SKM-1 treated with dmso at 0.1 percent for 144 hours (cell line): ENCODE measurements at regions not wholly inside any gene's neighbourhood (a gene's known extent, or its start where the extent isn't known, plus 50 kb on each side); places are given as distances from the start of the nearest gene placed in this dataset.
A peak's percentile ranks its signal among the peaks of the same experiment; 100 is the strongest.

Experiments
- DNase-seq: peaks from one replicate; lab custom pipeline; 2025; ENCODE audit not compliant: unreplicated experiment; lab: John Stamatoyannopoulos, UW

DNA sequence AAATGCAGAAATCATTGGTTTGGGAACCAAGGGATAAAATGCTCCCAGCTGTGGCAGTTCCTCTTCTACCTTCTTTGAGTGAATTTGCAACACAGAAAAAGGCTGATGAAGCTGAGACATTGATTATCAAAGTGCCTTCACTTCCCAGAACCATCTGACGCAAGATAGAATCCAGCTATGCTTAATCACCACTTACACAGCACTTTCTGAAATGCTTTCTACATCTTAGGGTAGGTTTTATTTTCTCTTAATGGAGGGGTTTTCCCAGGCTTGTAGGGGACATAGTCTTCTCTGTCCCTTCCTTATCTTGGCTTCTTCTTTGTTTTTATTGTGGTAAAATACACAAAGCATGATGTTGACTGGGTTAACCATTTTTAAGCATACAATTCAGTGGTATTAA, 332.6 kb upstream of the ZNF32 start:
- DNase-seq: no peak

GRCh38 chr10:43980715-43981114, 332.0 kb upstream of the ZNF32 start:
- no peak for DNase-seq

DNA sequence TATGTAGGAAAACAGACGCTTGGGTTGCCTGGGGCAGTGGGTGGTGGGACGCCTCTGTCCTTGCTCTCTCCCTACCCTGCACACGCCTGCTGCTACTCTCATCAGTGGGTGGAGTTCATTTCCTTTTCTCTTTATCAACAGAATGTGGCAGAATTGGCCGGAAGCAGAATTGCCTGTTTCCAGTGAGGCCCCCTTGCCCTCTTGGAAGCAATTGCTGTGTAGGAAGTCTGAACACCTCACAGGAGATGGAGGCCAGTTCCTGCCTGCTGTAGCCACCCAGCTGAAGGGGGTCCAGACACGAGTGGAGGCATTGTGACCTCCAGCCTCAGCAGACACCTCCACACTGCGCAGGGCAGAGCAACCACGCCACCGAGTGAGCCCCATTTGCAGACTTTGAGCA, 331.6 kb upstream of the ZNF32 start:
- no peak for DNase-seq

GRCh38 chr10:43979551-43979950, 330.9 kb upstream of the ZNF32 start:
- DNase-seq: no peak

DNA sequence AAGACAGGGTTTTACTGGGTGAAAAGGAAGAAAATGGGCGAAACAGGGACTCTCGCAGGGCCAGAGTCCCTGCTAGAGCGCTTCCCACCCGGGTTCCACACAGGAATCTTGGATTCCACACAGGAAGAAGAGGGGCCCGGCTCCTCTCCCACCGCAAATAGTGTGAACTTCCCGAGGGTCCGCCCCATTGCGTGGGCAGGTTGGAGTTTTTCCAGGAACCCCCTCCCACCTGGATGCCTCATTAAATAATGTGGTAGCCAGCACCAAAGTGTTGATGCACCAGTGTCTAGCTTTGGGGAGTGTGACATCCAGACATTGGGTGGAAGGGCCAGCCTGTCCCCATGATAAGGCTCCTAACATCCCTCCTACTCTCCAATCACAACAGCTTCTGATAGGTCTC, 330.3 kb upstream of the ZNF32 start:
- no peak for DNase-seq

DNA sequence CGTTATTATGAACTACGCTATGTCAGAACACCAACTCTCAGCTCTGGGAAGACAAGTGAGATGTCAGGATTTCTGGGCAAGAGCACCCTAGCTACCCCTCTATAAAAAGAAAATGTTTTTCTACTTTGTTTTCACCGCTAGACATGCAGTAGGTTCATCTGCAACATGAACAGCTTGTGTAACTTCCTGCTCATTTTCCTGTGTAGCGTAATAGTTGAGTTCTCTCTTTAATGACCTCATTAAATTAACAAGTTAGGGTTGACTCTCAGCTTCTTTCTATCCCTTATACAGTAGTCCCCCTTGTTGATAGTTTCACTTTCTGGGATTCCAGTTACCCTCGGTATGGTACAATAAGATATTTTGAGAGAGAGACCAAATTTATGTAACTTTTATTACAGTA, 329.4 kb upstream of the ZNF32 start:
- peak; percentile 22 for DNase-seq

DNA sequence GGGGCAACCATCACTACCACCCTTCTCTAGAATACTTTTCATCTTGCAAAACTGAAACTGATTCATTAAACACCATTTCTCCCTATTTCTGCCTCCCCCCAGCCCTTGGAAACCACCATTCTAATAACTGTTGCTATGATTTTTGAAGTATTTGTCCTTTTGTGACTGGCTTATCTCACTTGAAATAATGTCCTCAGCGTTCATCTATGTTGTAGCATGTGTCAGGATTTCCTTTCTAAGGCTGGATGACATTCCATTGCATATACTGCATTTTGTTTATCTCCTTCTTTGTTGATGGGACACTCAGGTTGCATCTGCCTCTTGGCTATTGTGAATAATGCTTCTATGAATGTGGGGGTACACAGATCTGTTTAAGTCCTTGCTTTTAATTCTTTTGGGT, 327.6 kb upstream of the ZNF32 start:
- DNase-seq: no peak

GRCh38 chr10:43973801-43974200, 325.1 kb upstream of the ZNF32 start:
- no peak for DNase-seq

- DNase-seq: no peak
Observed at GRCh38 chr10:43972976-43973647, 324.4 kb upstream of the ZNF32 start.

DNA sequence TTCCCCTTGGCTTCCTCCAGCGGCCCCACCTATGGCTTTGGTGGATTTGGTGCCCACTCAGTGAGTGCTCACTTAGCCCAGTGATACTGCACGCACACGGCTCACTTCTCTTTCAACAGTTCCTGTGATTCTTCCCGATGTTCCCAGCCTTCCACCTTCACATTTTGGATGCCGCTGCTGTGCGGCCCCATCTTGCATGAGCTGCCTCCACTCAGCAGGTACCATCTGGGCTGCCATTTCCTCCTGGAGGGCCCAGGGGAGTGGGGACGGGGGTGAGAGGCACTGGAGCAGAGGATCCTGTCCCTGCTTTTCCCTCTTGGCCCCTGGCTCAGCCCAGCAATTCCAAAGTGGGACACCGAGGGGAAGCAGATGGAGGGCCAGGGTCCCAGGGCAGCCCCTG, 323.3 kb upstream of the ZNF32 start:
- no peak for DNase-seq

- DNase-seq: no peak
Observed at GRCh38 chr10:43971306-43971705, 322.6 kb upstream of the ZNF32 start.

GRCh38 chr10:43970717-43971116, 322.0 kb upstream of the ZNF32 start:
- no peak for DNase-seq

- no peak for DNase-seq
Observed at GRCh38 chr10:43970018-43970698, 321.5 kb upstream of the ZNF32 start.

DNA sequence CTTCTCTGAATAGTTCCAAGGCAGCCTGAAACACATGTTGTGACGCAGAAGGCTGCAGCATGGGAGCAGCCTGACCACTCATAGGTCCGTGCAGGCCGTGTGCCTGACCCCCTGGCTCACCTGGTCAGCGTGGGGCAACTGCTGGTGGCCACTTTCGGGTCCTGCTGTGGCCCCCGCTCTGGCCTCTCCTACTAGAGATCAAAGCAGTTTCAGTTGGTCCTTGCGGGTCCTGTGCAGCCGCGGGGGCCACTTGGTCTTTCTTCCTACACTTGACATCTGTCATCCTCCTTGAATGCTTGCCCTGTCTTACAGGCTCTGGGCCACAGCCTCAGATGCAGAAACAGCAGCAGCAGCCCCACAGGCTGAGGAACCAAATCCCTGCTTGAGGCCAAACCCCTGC, 320.8 kb upstream of the ZNF32 start:
- no peak for DNase-seq

DNA sequence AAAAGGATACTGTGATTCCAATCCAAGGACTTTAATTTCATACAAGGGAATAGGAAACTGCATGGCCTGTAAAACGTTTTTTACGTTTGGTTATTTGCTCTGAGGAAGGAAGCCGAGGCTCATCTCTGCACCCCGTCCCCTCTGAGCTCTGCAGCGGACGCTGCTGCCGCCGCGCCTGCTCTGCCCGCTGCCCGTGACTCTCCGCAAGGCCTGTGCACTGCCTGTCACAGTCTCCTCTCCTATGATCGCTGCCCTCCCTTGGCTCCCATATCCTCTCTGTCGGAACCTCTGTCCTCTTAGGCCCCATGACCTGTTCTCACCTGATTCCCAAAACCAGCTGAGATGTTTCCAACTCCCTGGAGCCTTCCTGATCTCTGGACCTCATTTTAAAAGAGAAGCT, 320.3 kb upstream of the ZNF32 start:
- no peak for DNase-seq

GRCh38 chr10:43968076-43968475, 319.4 kb upstream of the ZNF32 start:
- no peak for DNase-seq

DNA sequence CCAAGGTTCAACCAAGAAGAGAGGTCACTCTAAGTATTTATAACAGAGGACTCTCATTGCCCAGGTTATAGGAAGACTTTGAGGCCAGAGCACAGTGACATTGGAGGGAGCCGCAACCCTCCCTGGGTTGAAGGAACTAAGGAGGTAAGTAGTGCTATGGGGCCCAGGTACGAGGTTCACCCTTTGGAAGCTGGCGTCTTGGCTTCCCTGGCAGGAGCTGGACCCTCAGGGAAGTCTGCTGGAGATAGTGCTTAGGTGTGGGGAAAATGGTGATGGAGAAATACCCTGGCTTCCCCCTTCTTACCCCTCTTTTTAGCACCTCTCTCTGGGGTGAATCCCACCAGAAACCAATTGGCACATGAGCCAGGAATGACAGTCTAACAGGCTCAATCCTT, 317.9 kb upstream of the ZNF32 start:
- DNase-seq: no peak

GRCh38 chr10:43965918-43966570, 317.4 kb upstream of the ZNF32 start:
- no peak for DNase-seq

GRCh38 chr10:43965033-43965917, 316.6 kb upstream of the ZNF32 start:
- DNase-seq: no peak

DNA sequence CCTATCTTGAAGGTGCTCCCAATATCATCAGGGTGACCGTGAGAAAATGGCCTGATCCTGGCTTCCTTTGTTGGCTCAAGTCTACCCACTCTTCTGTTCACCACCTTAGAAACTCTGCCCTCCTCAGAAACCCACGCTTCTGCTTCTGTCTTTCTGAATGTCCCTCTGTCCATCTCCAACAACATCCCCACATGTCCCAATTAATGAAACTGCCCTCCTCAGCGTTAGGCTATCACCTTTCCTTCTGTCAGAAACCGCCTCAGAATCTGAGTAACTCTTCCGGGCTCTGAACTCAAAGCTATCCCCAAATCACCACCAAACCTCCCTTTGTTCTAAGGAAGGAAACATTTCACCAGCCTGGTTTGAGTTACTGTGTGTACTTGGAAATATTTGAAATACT, 315.8 kb upstream of the ZNF32 start:
- DNase-seq: no peak

- DNase-seq: no peak
Observed at GRCh38 chr10:43963793-43964425, 315.2 kb upstream of the ZNF32 start.
